Kidney (tissue), 13 donors: ENCODE measurements at regions not wholly inside any gene's neighbourhood (a gene's known extent, or its start where the extent isn't known, plus 50 kb on each side); places are given as distances from the start of the nearest gene placed in this dataset.

ENCODE experiments used
- DNase-seq, 5 donors: peaks; one replicate each; pipeline ENCODE4 v3.0.0-alpha.2; 2013 to 2020
- FAIRE-seq: peaks from 2 replicates; lab custom pipeline; 2012; peaks lifted over from hg19 to GRCh38; lab: Jason Lieb, UNC
- H3K27ac ChIP-seq, 2 donors: one replicate each; pipeline ENCODE4 v1.7.0; 2013; ENCODE audit warnings: low read depth in 2 of 2, low read length in 2 of 2, inconsistent platforms in 1 of 2
- H3K27me3 ChIP-seq: one replicate; pipeline ENCODE4 v1.7.1; 2013; ENCODE audit warnings: low read length, inconsistent platforms; ENCODE audit not compliant: control insufficient read depth, insufficient read depth
- H3K36me3 ChIP-seq, 3 donors: one replicate each; pipeline versions ENCODE4 v1.7.0 to v1.7.1; 2013; ENCODE audit warnings: low read length in 3 of 3, control low read depth in 1 of 3, inconsistent platforms in 1 of 3; ENCODE audit not compliant: insufficient read depth in 3 of 3, control insufficient read depth in 2 of 3
- H3K4me1 ChIP-seq, 3 donors: one replicate each; pipeline versions ENCODE4 v1.7.0 to v1.7.1; 2013; ENCODE audit warnings: low read length in 3 of 3, inconsistent platforms in 1 of 3, low read depth in 1 of 3; ENCODE audit not compliant: control insufficient read depth in 2 of 3, insufficient read depth in 2 of 3
- H3K4me3 ChIP-seq, 3 donors: one replicate each; pipeline versions ENCODE4 v1.7.0 to v1.8.1; 2013; ENCODE audit warnings: low read length in 3 of 3, control low read depth in 1 of 3, inconsistent platforms in 1 of 3
- H3K9ac ChIP-seq, 3 donors: one replicate each; pipeline versions ENCODE4 v1.7.0 to v1.7.1; 2013; ENCODE audit warnings: low read length in 3 of 3, control low read depth in 1 of 3, inconsistent platforms in 1 of 3
- H3K9me3 ChIP-seq, 3 donors: one replicate each; pipeline versions ENCODE4 v1.7.0 to v1.7.1; 2013; ENCODE audit warnings: low read length in 3 of 3, control low read depth in 1 of 3, inconsistent platforms in 1 of 3; ENCODE audit not compliant: control insufficient read depth in 2 of 3, insufficient read depth in 1 of 3
- CTCF ChIP-seq: IDR thresholded peaks from 3 replicates; pipeline ENCODE4 v1.5.1; 2012; ENCODE audit warnings: mild to moderate bottlenecking, moderate library complexity, borderline replicate concordance; ENCODE audit not compliant: insufficient read depth; ENCODE audit errors: extremely low read depth
- intact Hi-C: fragments of 100-400 bp; cut with DNase I; formaldehyde crosslinking; loops from one replicate; pipeline ENCODE4 v1.11.1; 2022
- donor health status: control.
- donor health status: control.
- donor health status: control.
- donor health status: control.
- donor health status: control.
- donor health status: DM: yes; HTN: yes; CAD: no.
- donor health status: Normal renal cell carcinoma (clear cell type).

DNA sequence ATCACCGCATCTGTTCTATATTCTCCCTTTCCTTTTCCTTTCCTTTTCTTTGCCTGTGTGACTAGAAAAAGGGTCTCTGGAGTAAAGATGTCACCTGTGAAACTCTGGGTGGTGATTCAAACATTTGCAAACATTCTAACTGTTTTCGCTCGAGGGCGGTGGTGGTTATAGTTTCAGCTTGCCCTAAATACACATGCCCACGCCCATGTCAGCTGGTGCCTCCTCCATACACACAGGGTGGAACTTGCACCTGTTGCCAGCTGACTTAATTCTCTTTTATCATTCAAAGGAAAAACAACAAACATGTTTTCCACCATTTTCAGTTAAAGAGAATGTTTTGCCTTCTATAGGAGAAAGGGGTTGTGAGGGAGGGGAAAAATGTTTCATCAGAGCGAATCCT is 381.9 kb upstream of the ARID1B start:
- no peak overlapping the region for H3K27ac ChIP-seq
- FAIRE-seq (no peak), DNase-seq (no peak)
- intact Hi-C loops, result no loop called here
- no peak overlapping the region for H3K9ac ChIP-seq
- no peaks in the 10 kb centered on the region for H3K36me3 ChIP-seq
- H3K27me3 ChIP-seq, result no peaks in the 10 kb centered on the region
- H3K4me1 ChIP-seq, result no peaks in the 10 kb centered on the region
- no peaks in the 10 kb centered on the region for H3K9me3 ChIP-seq
- TF ChIP-seq CTCF, result no peak
- H3K4me3 ChIP-seq, result no peak overlapping the region

- intact Hi-C loops, result no loop called here
- no peaks in the 10 kb centered on the region for H3K4me1 ChIP-seq
- H3K9ac ChIP-seq, result no peak overlapping the region
- no peaks in the 10 kb centered on the region for H3K36me3 ChIP-seq
- FAIRE-seq (no peak), DNase-seq (peak in 1 of 5 donors; percentile 15)
- no peaks in the 10 kb centered on the region for H3K27me3 ChIP-seq
- no peaks in the 10 kb centered on the region for H3K9me3 ChIP-seq
- no peak overlapping the region for H3K4me3 ChIP-seq
- H3K27ac ChIP-seq, result no peak overlapping the region
- TF ChIP-seq CTCF, result no peak
Observed at GRCh38 chr6:156392648-156393047, 384.5 kb upstream of the ARID1B start.

GRCh38 chr6:156391977-156392376 is 385.2 kb upstream of the ARID1B start:
- H3K27ac ChIP-seq, result no peak overlapping the region
- intact Hi-C loops, result no loop called here
- H3K4me1 ChIP-seq, result no peaks in the 10 kb centered on the region
- no peak overlapping the region for H3K4me3 ChIP-seq
- DNase-seq (no peak), FAIRE-seq (no peak)
- H3K36me3 ChIP-seq, result no peaks in the 10 kb centered on the region
- H3K9ac ChIP-seq, result no peak overlapping the region
- no peaks in the 10 kb centered on the region for H3K27me3 ChIP-seq
- no peaks in the 10 kb centered on the region for H3K9me3 ChIP-seq
- no peak for TF ChIP-seq CTCF

- Histone ChIP-seq H3K4me3 (no peak overlapping the region), H3K9me3 (no peaks in the 10 kb centered on the region), H3K27me3 (no peaks in the 10 kb centered on the region), H3K27ac (no peak overlapping the region), H3K9ac (no peak overlapping the region), H3K36me3 (no peaks in the 10 kb centered on the region), H3K4me1 (no peaks in the 10 kb centered on the region)
- intact Hi-C loops, result no loop called here
- TF ChIP-seq CTCF, result no peak
- DNase-seq, result no peak
- no peak for FAIRE-seq
Observed at GRCh38 chr6:156391061-156391672, 386.0 kb upstream of the ARID1B start.
